AG04449 (cell line): ENCODE measurements at regions not wholly inside any gene's neighbourhood (a gene's known extent, or its start where the extent isn't known, plus 50 kb on each side); places are given as distances from the start of the nearest gene placed in this dataset.
"Not testable (repeated sequence)": the region's sequence is repeated elsewhere in the genome, so short reads cannot be mapped to it uniquely, and the experiment has no call there.

ENCODE experiments used
- CTCF ChIA-PET: fragments of 350-600 bp; formaldehyde crosslinking; extraction: SDS; loops from one replicate; lab custom pipeline; 2021; ENCODE audit warnings: antibody characterized with exemption; lab: Yijun Ruan, JAX
- POLR2A ChIA-PET: fragments of 400-600, 350-600 bp; formaldehyde crosslinking; extraction: SDS; loops from one replicate; lab custom pipeline; 2020; ENCODE audit warnings: antibody characterized with exemption, inconsistent platforms; lab: Yijun Ruan, JAX
- DNase-seq: peaks from one replicate; pipeline ENCODE4 v3.0.0-alpha.2; 2010; ENCODE audit warnings: low read depth, low spot score
- H3K4me3 ChIP-seq: 2 replicates; pipeline ENCODE4 v1.5.1; 2011; ENCODE audit warnings: low read depth, mild to moderate bottlenecking, control low read depth, low read length
- TF ChIP-seq, protein P1 (sequence below): IDR thresholded peaks from one replicate; pipeline ENCODE4 v1.5.1; 2011; ENCODE audit warnings: mild to moderate bottlenecking, moderate library complexity, low read length, control low read depth, inconsistent platforms; ENCODE audit not compliant: insufficient read depth; ENCODE audit errors: missing control alignments

DNA sequence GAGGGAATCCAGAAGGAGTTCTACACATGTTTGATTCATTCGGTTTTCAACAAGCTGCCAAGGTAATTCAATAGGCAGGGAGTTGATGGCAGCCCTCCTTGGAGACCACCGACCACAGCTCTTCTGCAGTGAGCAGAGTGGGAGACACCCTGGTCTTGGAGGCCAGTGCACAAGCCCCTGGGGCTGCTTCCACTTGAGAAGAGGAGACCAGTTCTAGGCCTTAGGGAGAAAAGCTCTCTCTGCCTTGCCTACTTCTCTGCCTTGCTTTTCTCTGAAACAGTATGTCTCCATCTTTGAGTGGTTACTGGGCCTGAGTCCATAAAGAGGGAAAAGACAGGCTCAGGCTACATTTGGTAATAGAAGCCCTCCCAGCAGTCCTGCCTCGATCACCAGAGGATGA lies 671.9 kb downstream of the UQCRFS1 start:
- H3K4me3 ChIP-seq, result no peak overlapping the region
- TF ChIP-seq, protein P1, sequence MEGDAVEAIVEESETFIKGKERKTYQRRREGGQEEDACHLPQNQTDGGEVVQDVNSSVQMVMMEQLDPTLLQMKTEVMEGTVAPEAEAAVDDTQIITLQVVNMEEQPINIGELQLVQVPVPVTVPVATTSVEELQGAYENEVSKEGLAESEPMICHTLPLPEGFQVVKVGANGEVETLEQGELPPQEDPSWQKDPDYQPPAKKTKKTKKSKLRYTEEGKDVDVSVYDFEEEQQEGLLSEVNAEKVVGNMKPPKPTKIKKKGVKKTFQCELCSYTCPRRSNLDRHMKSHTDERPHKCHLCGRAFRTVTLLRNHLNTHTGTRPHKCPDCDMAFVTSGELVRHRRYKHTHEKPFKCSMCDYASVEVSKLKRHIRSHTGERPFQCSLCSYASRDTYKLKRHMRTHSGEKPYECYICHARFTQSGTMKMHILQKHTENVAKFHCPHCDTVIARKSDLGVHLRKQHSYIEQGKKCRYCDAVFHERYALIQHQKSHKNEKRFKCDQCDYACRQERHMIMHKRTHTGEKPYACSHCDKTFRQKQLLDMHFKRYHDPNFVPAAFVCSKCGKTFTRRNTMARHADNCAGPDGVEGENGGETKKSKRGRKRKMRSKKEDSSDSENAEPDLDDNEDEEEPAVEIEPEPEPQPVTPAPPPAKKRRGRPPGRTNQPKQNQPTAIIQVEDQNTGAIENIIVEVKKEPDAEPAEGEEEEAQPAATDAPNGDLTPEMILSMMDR, result no peak
- no peak for DNase-seq
- POLR2A ChIA-PET, result no interaction called here
- CTCF ChIA-PET, result no interaction called here

DNA sequence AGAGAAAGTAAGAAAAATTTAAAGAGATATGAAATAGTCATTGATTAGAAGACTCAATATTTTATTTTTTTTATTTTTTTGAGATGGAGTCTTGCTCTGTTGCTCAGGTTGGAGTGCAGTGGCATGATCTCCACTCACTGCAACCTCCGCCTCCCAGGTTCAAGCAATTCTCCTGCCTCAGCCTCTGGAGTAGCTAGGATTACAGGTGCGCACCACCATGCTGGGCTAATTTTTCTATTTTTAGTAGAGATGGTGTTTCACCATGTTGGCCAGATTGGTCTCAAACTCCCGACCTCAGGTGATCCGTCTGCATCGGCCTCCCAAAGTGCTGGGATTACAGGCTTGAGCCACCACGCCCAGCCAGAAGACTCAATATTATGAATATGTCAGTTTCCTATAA lies 672.6 kb downstream of the UQCRFS1 start:
- CTCF ChIA-PET, DNase-seq, POLR2A ChIA-PET, H3K4me3 ChIP-seq: not testable (repeated sequence)

DNA sequence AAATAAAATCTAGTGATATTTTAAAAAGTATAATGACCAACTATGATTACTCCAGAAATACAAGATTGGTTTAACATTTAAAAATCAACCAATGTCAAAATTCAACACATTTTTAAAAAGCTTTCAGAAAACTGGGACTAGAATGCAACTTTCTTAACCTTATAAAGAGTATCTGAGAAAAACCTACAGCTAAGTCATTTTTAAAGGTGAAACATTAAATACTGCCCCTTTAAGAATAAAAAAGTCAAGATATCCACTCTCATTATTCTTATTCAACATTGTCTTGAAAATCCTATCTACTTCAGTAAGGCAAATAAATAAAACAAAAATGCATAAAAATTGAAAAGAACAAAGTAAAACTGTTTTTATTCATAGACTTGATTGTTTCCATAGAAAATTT lies 673.2 kb downstream of the UQCRFS1 start:
- no peak for DNase-seq
- ChIA-PET POLR2A (no interaction called here), CTCF (no interaction called here)
- no peak overlapping the region for H3K4me3 ChIP-seq
- TF ChIP-seq, protein P1, result no peak

DNA sequence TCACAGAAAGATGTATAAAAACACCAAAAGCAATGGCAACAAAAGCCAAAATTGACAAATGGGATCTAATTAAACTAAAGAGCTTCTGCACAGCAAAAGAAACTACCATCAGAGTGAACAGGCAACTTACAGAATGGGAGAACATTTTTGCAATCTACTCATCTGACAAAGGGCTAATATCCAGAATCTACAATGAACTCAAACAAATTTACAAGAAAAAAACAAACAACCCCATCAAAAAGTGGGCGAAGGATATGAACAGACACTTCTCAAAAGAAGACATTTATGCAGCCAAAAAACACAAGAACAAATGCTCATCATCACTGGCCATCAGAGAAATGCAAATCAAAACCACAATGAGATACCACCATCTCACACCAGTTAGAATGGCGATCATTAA lies 674.4 kb downstream of the UQCRFS1 start:
- H3K4me3 ChIP-seq, CTCF ChIA-PET, POLR2A ChIA-PET, DNase-seq: not testable (repeated sequence)

DNA sequence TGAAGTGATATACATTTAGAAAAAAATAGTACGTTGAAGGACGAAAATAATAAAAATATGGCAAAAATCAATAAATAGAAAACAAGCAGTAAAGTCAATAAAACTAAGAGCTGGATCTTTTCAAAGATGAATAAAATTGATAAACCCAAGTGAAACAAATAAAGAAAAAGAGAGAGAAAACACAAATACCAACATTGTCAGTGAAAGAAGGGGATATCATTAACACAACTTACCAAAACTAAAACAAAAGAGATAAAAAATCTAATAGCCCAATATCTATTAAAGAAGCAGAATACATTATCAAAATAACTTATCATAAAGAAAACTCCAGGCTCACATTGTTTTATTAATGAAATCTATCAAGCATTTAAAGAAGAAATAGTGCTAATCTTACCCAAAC lies 675.1 kb downstream of the UQCRFS1 start:
- TF ChIP-seq, protein P1, result no peak
- POLR2A ChIA-PET, result no interaction called here
- DNase-seq, result no peak
- CTCF ChIA-PET, result no interaction called here
- H3K4me3 ChIP-seq, result no peak overlapping the region

DNA sequence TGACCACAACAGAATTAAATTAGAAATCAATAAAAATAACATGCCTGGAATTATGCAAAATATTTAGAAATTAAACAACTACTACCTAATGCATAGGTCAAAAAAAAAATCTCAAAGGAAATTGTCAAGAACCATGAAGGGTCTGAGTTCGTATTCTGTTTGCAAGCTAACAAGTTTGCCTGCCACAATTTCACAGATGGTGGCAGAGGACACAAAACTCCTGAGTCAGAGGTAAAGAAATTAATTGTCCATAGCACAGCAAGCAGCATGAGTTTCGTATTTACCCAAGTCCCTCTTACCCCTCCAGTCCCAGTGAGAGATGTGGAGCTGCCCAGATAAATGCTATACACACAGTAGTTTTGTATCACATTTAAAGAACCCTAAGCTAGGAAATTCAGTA lies 675.9 kb downstream of the UQCRFS1 start:
- TF ChIP-seq, protein P1, result no peak
- ChIA-PET POLR2A (no interaction called here), CTCF (interaction anchor here (0.6 kb wide), 1 partner anchor 219 kb away, joined by 3 read pairs; no protein-coding TSS in a partner anchor)
- no peak overlapping the region for H3K4me3 ChIP-seq
- DNase-seq, result no peak

DNA sequence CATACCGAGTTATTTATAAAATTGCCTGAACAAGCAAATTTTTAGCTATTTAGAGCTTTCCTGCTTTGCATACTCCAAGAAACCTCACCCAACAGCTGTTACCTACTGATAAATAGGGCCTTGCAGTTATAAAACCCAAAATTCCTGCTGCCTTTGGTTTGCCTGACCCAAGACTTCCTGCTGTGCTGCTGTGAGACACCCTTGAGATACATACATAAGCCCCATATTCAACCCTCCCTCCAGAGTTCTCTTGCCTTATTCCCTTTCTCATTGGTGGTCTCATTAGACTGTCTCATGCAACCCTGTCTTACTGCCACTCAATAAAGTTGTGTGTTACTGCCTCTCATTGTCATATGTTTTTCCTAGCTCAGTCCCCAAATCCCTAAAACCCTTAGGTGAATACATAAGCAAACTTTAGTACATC lies 677.6 kb downstream of the UQCRFS1 start:
- CTCF ChIA-PET, result no interaction called here

More for the DNA sequence above, 677.6 kb downstream of the UQCRFS1 start:
- H3K4me3 ChIP-seq, result no peak overlapping the region
- POLR2A ChIA-PET, result no interaction called here
- DNase-seq, result no peak
- TF ChIP-seq, protein P1, result no peak
